H1 (cell line): ENCODE measurements at regions not wholly inside any gene's neighbourhood (a gene's known extent, or its start where the extent isn't known, plus 50 kb on each side); places are given as distances from the start of the nearest gene placed in this dataset.

Source experiments
- CTCF ChIA-PET: fragments of 300-600 bp; sonication (Branson Sonifier 250); formaldehyde crosslinking; loops from one replicate; lab custom pipeline; 2021; ENCODE audit not compliant: partially characterized antibody; lab: Charles Lee
- POLR2A ChIA-PET: fragments of 300-600 bp; sonication (Branson Sonifier 250); formaldehyde crosslinking; loops from one replicate; lab custom pipeline; 2021; ENCODE audit warnings: inconsistent platforms; ENCODE audit not compliant: partially characterized antibody; lab: Charles Lee
- DNase-seq, 2 experiments: peaks; one replicate each; pipeline versions ENCODE4 v3.0.0 to v3.0.0-alpha.2; 2010 to 2022; ENCODE audit warnings: low spot score in 2 of 2, low read depth in 1 of 2, mixed read lengths in 1 of 2
- FAIRE-seq: peaks from 2 replicates; lab custom pipeline; 2011; peaks lifted over from hg19 to GRCh38; lab: Jason Lieb, UNC
- H2AFZ ChIP-seq: 2 replicates; pipeline ENCODE4 v1.8.1; 2012; ENCODE audit warnings: low read length, inconsistent platforms
- H2AK5ac ChIP-seq: 2 replicates; pipeline ENCODE4 v1.6.1; 2013; ENCODE audit warnings: low read depth, low read length
- H2BK120ac ChIP-seq: replicated peaks from 2 replicates; pipeline ENCODE3; 2013; ENCODE audit warnings: low read depth, low read length, inconsistent platforms
- H2BK12ac ChIP-seq: 2 replicates; pipeline ENCODE4 v1.6.1; 2013; ENCODE audit warnings: low read depth, low read length
- H2BK15ac ChIP-seq: 2 replicates; pipeline ENCODE4 v1.6.1; 2013; ENCODE audit warnings: low read length
- H2BK20ac ChIP-seq: 2 replicates; pipeline ENCODE4 v1.6.1; 2013; ENCODE audit warnings: low read length
- H2BK5ac ChIP-seq: 2 replicates; pipeline ENCODE4 v1.6.1; 2013; ENCODE audit warnings: low read depth, low read length
- H3K14ac ChIP-seq: 2 replicates; pipeline ENCODE4 v1.6.1; 2013; ENCODE audit warnings: inconsistent platforms; ENCODE audit not compliant: insufficient read length
- H3K18ac ChIP-seq: 2 replicates; pipeline ENCODE4 v1.6.1; 2013; ENCODE audit warnings: low read length; ENCODE audit errors: extremely low read depth
- H3K23ac ChIP-seq: 2 replicates; pipeline ENCODE4 v1.6.1; 2013; ENCODE audit warnings: inconsistent platforms; ENCODE audit not compliant: insufficient read length
- H3K23me2 ChIP-seq: 2 replicates; pipeline ENCODE4 v1.6.1; 2013; ENCODE audit warnings: low read depth, low read length
- H3K27ac ChIP-seq: 2 replicates; pipeline ENCODE4 v1.6.1; 2011; ENCODE audit warnings: low read depth, low read length, inconsistent platforms
- H3K27me3 ChIP-seq, 4 experiments: replicated peaks in 1 of 4; 1 replicate in 1 of 4; 2 replicates in 3 of 4; pipeline versions ENCODE4 v1.6.1 to v1.8.1; 2011 to 2013; ENCODE audit warnings: low read length in 3 of 4, mild to moderate bottlenecking in 3 of 4, inconsistent platforms in 2 of 4, mixed read lengths in 2 of 4, moderate library complexity in 1 of 4; ENCODE audit not compliant: control insufficient read depth in 3 of 4, insufficient read depth in 3 of 4; ENCODE audit errors: extremely low read depth in 1 of 4
- H3K36me3 ChIP-seq, 4 experiments: 2 replicates each; pipeline versions ENCODE4 v1.6.1 to v1.8.1; 2011 to 2013; ENCODE audit warnings: mild to moderate bottlenecking in 4 of 4, low read length in 3 of 4, moderate library complexity in 2 of 4, control low read depth in 1 of 4, inconsistent platforms in 1 of 4; ENCODE audit not compliant: insufficient read depth in 4 of 4, control insufficient read depth in 2 of 4
- H3K4ac ChIP-seq: replicated peaks from 2 replicates; pipeline ENCODE3; 2013; ENCODE audit warnings: low read length, low read depth, mixed read lengths, inconsistent platforms; ENCODE audit not compliant: insufficient read length
- H3K4me1 ChIP-seq, 4 experiments: replicated peaks in 1 of 4; 1 replicate in 1 of 4; 2 replicates in 3 of 4; pipeline versions ENCODE4 v1.6.1 to v1.8.1; 2011 to 2013; ENCODE audit warnings: low read length in 3 of 4, inconsistent platforms in 2 of 4, mixed read lengths in 1 of 4; ENCODE audit not compliant: insufficient read depth in 4 of 4, control insufficient read depth in 3 of 4
- H3K4me2 ChIP-seq, 2 experiments: 2 replicates each; pipeline versions ENCODE4 v1.6.1 to v1.8.1; 2011 to 2013; ENCODE audit warnings: low read depth in 2 of 2, low read length in 2 of 2, control low read depth in 1 of 2, inconsistent platforms in 1 of 2, mild to moderate bottlenecking in 1 of 2; ENCODE audit not compliant: insufficient read depth in 1 of 2
- H3K4me3 ChIP-seq, 4 experiments: fragments of 200-600, 300-600 bp in 1 of 4; sonication (generic), shearing (Covaris generic), sonication (Bioruptor Twin) in 1 of 4; 2 replicates each; pipeline versions ENCODE4 v1.5.1 to v1.8.1; 2011 to 2016; ENCODE audit warnings: low read length in 4 of 4, low read depth in 3 of 4, control low read depth in 2 of 4, inconsistent platforms in 2 of 4, mild to moderate bottlenecking in 2 of 4, mixed read lengths in 1 of 4, moderate library complexity in 1 of 4; ENCODE audit not compliant: insufficient read depth in 2 of 4; ENCODE audit errors: extremely low read depth in 1 of 4
- H3K56ac ChIP-seq: replicated peaks from 2 replicates; pipeline ENCODE3; 2013; ENCODE audit warnings: low read depth, mild to moderate bottlenecking, mixed read lengths, low read length, inconsistent platforms; ENCODE audit not compliant: insufficient read length
- H3K79me1 ChIP-seq: 2 replicates; pipeline ENCODE4 v1.6.1; 2013; ENCODE audit warnings: low read depth, low read length, control low read depth
- H3K79me2 ChIP-seq, 2 experiments: 2 replicates each; pipeline versions ENCODE4 v1.6.1 to v1.8.1; 2012 to 2013; ENCODE audit warnings: low read length in 2 of 2, mild to moderate bottlenecking in 2 of 2, inconsistent platforms in 1 of 2; ENCODE audit not compliant: insufficient read depth in 2 of 2, control insufficient read depth in 1 of 2
- H3K9ac ChIP-seq, 4 experiments: replicated peaks in 1 of 4; 1 replicate in 1 of 4; 2 replicates in 3 of 4; pipeline versions ENCODE4 v1.6.1 to v1.8.1; 2011 to 2013; ENCODE audit warnings: low read depth in 3 of 4, low read length in 3 of 4, control low read depth in 2 of 4, mild to moderate bottlenecking in 2 of 4, moderate library complexity in 2 of 4, inconsistent platforms in 1 of 4; ENCODE audit errors: extremely low read depth in 1 of 4
- H3K9me3 ChIP-seq, 2 experiments: 2 replicates each; pipeline versions ENCODE4 v1.6.1 to v1.8.1; 2012 to 2013; ENCODE audit warnings: mild to moderate bottlenecking in 2 of 2, moderate library complexity in 2 of 2, control low read depth in 1 of 2, inconsistent platforms in 1 of 2, low read depth in 1 of 2, low read length in 1 of 2, mixed read lengths in 1 of 2; ENCODE audit not compliant: insufficient read depth in 2 of 2
- H4K20me1 ChIP-seq, 2 experiments: replicated peaks in 1 of 2; 2 replicates each; pipeline versions ENCODE3 to v1.8.1; 2011 to 2013; ENCODE audit warnings: inconsistent platforms in 2 of 2, low read length in 2 of 2, mild to moderate bottlenecking in 1 of 2; ENCODE audit not compliant: insufficient read depth in 2 of 2, control insufficient read depth in 1 of 2
- H4K5ac ChIP-seq: 2 replicates; pipeline ENCODE4 v1.6.1; 2013; ENCODE audit warnings: low read length, low read depth, mixed read lengths, inconsistent platforms; ENCODE audit not compliant: insufficient read length
- H4K8ac ChIP-seq: 2 replicates; pipeline ENCODE4 v1.8.0; 2013; ENCODE audit warnings: mild to moderate bottlenecking, moderate library complexity, low read length, inconsistent platforms; ENCODE audit not compliant: insufficient read depth; ENCODE audit errors: extremely low read depth
- H4K91ac ChIP-seq: replicated peaks from 2 replicates; pipeline ENCODE3; 2013; ENCODE audit warnings: low read length, mixed read lengths, inconsistent platforms; ENCODE audit not compliant: insufficient read length
- ATF3 ChIP-seq: IDR thresholded peaks from 2 replicates; pipeline ENCODE4 v1.6.1; 2011; ENCODE audit warnings: low read depth, mild to moderate bottlenecking, low read length; ENCODE audit not compliant: insufficient read depth
- CHD1 ChIP-seq: IDR thresholded peaks from 2 replicates; pipeline ENCODE4 v1.6.1; 2012; ENCODE audit warnings: low read depth, low read length, improper control_type of control experiment
- FOSL1 ChIP-seq: IDR thresholded peaks from 2 replicates; pipeline ENCODE4 v1.6.1; 2011; ENCODE audit warnings: mild to moderate bottlenecking, low read depth, low read length, moderate library complexity; ENCODE audit not compliant: insufficient read depth
- KDM5A ChIP-seq: fragments of 200-600 bp; IDR thresholded peaks from 2 replicates; pipeline ENCODE4 v1.7.1; 2012; ENCODE audit warnings: mild to moderate bottlenecking, low read length, inconsistent platforms, mixed read lengths
- NANOG ChIP-seq: IDR thresholded peaks from 2 replicates; pipeline ENCODE4 v1.6.1; 2011; ENCODE audit warnings: low read length, low read depth, mild to moderate bottlenecking, inconsistent platforms; ENCODE audit not compliant: insufficient read depth, poor library complexity, severe bottlenecking
- NRF1 ChIP-seq: IDR thresholded peaks from 2 replicates; pipeline ENCODE4 v1.6.1; 2011; ENCODE audit warnings: mild to moderate bottlenecking, low read depth, low read length, improper control_type of control experiment
- RAD21 ChIP-seq, 2 experiments: IDR thresholded peaks in 1 of 2; conservative IDR thresholded peaks in 1 of 2; 2 replicates each; pipeline ENCODE4 v1.6.1; 2011; ENCODE audit warnings: low read depth in 2 of 2, low read length in 2 of 2, improper control_type of control experiment in 1 of 2, inconsistent platforms in 1 of 2, mild to moderate bottlenecking in 1 of 2, moderate library complexity in 1 of 2
- SIN3A ChIP-seq, 2 experiments: IDR thresholded peaks in 1 of 2; conservative IDR thresholded peaks in 1 of 2; 2 replicates each; pipeline ENCODE4 v1.6.1; 2011 to 2012; ENCODE audit warnings: low read length in 2 of 2, improper control_type of control experiment in 1 of 2, low read depth in 1 of 2, mild to moderate bottlenecking in 1 of 2
- WGBS, 2 experiments: shearing (Covaris generic) in 1 of 2; methylation state at CpG; one replicate each; pipeline versions ENCODE4 v1.1.6 to v1.1.7; 2013 to 2015; ENCODE audit warnings: low lambda C conversion rate in 2 of 2, mixed read lengths in 2 of 2, inconsistent platforms in 1 of 2, low coverage in 1 of 2, missing lambda C conversion rate in 1 of 2; ENCODE audit not compliant: insufficient replicate concordance in 2 of 2, insufficient coverage in 1 of 2, insufficient read length in 1 of 2; ENCODE audit errors: extremely low coverage in 1 of 2, missing lambda C conversion rate in 1 of 2; 5-methylcytosine and 5-hydroxymethylcytosine counted together

GRCh38 chr1:5575396-5575940 lies 416.8 kb downstream of the NPHP4 start:
- H3K18ac ChIP-seq = no peak overlapping the region
- DNase-seq = peak in 1 of 2 experiments; percentile 14
- no peaks in the 10 kb centered on the region for H3K4me1 ChIP-seq
- H3K9ac ChIP-seq = no peak overlapping the region
- H3K79me1 ChIP-seq = no peaks in the 10 kb centered on the region
- H2BK20ac ChIP-seq = no peak overlapping the region
- H4K8ac ChIP-seq = no peak overlapping the region
- H3K79me2 ChIP-seq = no peaks in the 10 kb centered on the region
- no peak overlapping the region for H3K27ac ChIP-seq
- no peak overlapping the region for H3K23ac ChIP-seq
- no peak overlapping the region for H3K14ac ChIP-seq
- CTCF ChIA-PET = no interaction called here
- POLR2A ChIA-PET = no interaction called here
- no peak overlapping the region for H2BK12ac ChIP-seq
- H3K4me3 ChIP-seq = no peak overlapping the region
- H3K56ac ChIP-seq = no peak overlapping the region
- no peak overlapping the region for H2BK120ac ChIP-seq
- H2BK5ac ChIP-seq = no peak overlapping the region
- H3K27me3 ChIP-seq = no peaks in the 10 kb centered on the region
- H3K4ac ChIP-seq = no peak overlapping the region
- H3K36me3 ChIP-seq = no peaks in the 10 kb centered on the region
- H4K91ac ChIP-seq = no peak overlapping the region
- FAIRE-seq = no peak
- H2AK5ac ChIP-seq = no peak overlapping the region
- H4K20me1 ChIP-seq = no peaks in the 10 kb centered on the region
- peaks cover 0 to 2% of the 10 kb centered on the region in 2 experiments; a peak in 1 of 4 replicates for H3K9me3 ChIP-seq
- H4K5ac ChIP-seq = no peak overlapping the region
- peaks cover 2% of the 10 kb centered on the region; the same call in 1 of the 2 replicates for H3K23me2 ChIP-seq
- no peak overlapping the region for H3K4me2 ChIP-seq
- no peak overlapping the region for H2BK15ac ChIP-seq
- H2AFZ ChIP-seq = no peak overlapping the region
- 89% methylated on average over 5 of the region's 5 CpGs; no CpG with 5 or more reads in 1 of the 2 experiments for WGBS, 2 experiments
- TF ChIP-seq NANOG (no peak), SIN3A (conservative IDR thresholded peaks at IDR 0.05 in 1 of 2, IDR thresholded peaks at IDR 0.05 in 1 of 2; ENCODE audit: low read depth in 1 of 2, low read length in 2 of 2) (no peak), CHD1 (no peak), NRF1 (no peak), ATF3 (no peak), FOSL1 (no peak), KDM5A (no peak), RAD21 (IDR thresholded peaks at IDR 0.05 in 1 of 2, conservative IDR thresholded peaks at IDR 0.05 in 1 of 2; ENCODE audit: low read depth in 2 of 2, low read length in 2 of 2) (no peak)
